GM12878 (cell line): ENCODE measurements at regions not wholly inside any gene's neighbourhood (a gene's known extent, or its start where the extent isn't known, plus 50 kb on each side); places are given as distances from the start of the nearest gene placed in this dataset.

Source experiments
- ATAC-seq: fragments of 200-7000 bp; cut with Tn5 transposase; 3 replicates; pipeline ENCODE4 v1.9.1; 2020; ENCODE audit warnings: mild to moderate bottlenecking, moderate library complexity
- BruUV-seq: library from RNA; stranded (reverse); fragments of 400-500 nt; replicated peaks from 2 replicates; lab custom pipeline; 2021; lab: Mats Ljungman, UMichigan
- CTCF ChIA-PET: fragments of 300-600 bp; sonication (Branson Sonifier 250); formaldehyde crosslinking; extraction: SDS; loops from one replicate; lab custom pipeline; 2021; ENCODE audit warnings: inconsistent platforms; lab: Yijun Ruan, JAX
- POLR2A ChIA-PET: fragments of 350-600 bp; formaldehyde crosslinking; extraction: SDS; loops from one replicate; lab custom pipeline; 2021; ENCODE audit warnings: inconsistent platforms; lab: Charles Lee
- RAD21 ChIA-PET: fragments of 300-600 bp; sonication (Branson Sonifier 250); formaldehyde crosslinking; loops from one replicate; lab custom pipeline; 2023; ENCODE audit warnings: antibody characterized with exemption; ENCODE audit not compliant: unreplicated experiment; lab: Charles Lee
- SMC1A ChIA-PET: fragments of 300-600 bp; sonication (Branson Sonifier 250); formaldehyde crosslinking; loops from one replicate; lab custom pipeline; 2023; ENCODE audit not compliant: unreplicated experiment, uncharacterized antibody; lab: Charles Lee
- DNase-seq: peaks from one replicate; pipeline ENCODE4 v3.0.0-alpha.2; 2011; ENCODE audit warnings: low read depth, low spot score
- FAIRE-seq: peaks from 3 replicates; lab custom pipeline; 2011; peaks lifted over from hg19 to GRCh38; lab: Jason Lieb, UNC
- H2AFZ ChIP-seq: 2 replicates; pipeline ENCODE4 v1.6.0; 2011; ENCODE audit warnings: low read depth, low read length, control low read depth; ENCODE audit not compliant: control insufficient read depth
- H3K27ac ChIP-seq: 2 replicates; pipeline ENCODE4 v1.5.1; 2011; ENCODE audit warnings: control low read depth; ENCODE audit not compliant: control insufficient read depth, insufficient read depth
- H3K27me3 ChIP-seq, 2 experiments: replicated peaks in 1 of 2; 2 replicates each; pipeline versions ENCODE4 v1.6.0 to v1.6.1; 2011; ENCODE audit warnings: low read length in 1 of 2; ENCODE audit not compliant: control insufficient read depth in 2 of 2, insufficient read depth in 2 of 2
- H3K36me3 ChIP-seq, 2 experiments: 2 replicates each; pipeline ENCODE4 v1.5.1; 2011; ENCODE audit warnings: low read length in 1 of 2; ENCODE audit not compliant: control insufficient read depth in 2 of 2, insufficient read depth in 2 of 2
- H3K4me1 ChIP-seq: 2 replicates; pipeline ENCODE4 v1.6.1; 2011; ENCODE audit warnings: mild to moderate bottlenecking, low read length, moderate library complexity, mixed read lengths; ENCODE audit not compliant: control insufficient read depth, insufficient read depth
- H3K4me2 ChIP-seq: 2 replicates; pipeline ENCODE4 v1.6.0; 2011; ENCODE audit warnings: control low read depth; ENCODE audit not compliant: control insufficient read depth, insufficient read depth
- H3K4me3 ChIP-seq: fragments of 200-600 bp; sonication (generic); 2 replicates; pipeline ENCODE4 v1.5.1; 2016
- H3K79me2 ChIP-seq: 2 replicates; pipeline ENCODE4 v1.6.0; 2011; ENCODE audit warnings: low read length; ENCODE audit not compliant: control insufficient read depth, insufficient read depth
- H3K9ac ChIP-seq: 2 replicates; pipeline ENCODE4 v1.8.0; 2011; ENCODE audit warnings: low read length, control low read depth, mixed read lengths; ENCODE audit not compliant: control insufficient read depth, insufficient read depth
- H3K9me3 ChIP-seq: replicated peaks from 3 replicates; pipeline ENCODE4 v1.5.1; 2011; ENCODE audit warnings: mild to moderate bottlenecking, low read length; ENCODE audit not compliant: control insufficient read depth, insufficient read depth
- H4K20me1 ChIP-seq: 2 replicates; pipeline ENCODE4 v1.6.0; 2011; ENCODE audit not compliant: control insufficient read depth, insufficient read depth
- HDAC2 ChIP-seq: fragments of 200-600 bp; sonication (generic); IDR thresholded peaks from 2 replicates; pipeline ENCODE4 v1.6.1; 2017
- LARP7 ChIP-seq: fragments of 450-650 bp; IDR thresholded peaks from 2 replicates; pipeline ENCODE4 v1.6.1; 2017; ENCODE audit warnings: mild to moderate bottlenecking
- MAX ChIP-seq: IDR thresholded peaks from 2 replicates; pipeline ENCODE4 v1.6.1; 2012; ENCODE audit warnings: low read depth, low read length, improper control_type of control experiment
- NBN ChIP-seq: fragments of 450-650 bp; IDR thresholded peaks from 2 replicates; pipeline ENCODE4 v1.6.1; 2016
- NR2C1 ChIP-seq: fragments of 450-650 bp; IDR thresholded peaks from 2 replicates; pipeline ENCODE4 v1.6.1; 2017; ENCODE audit warnings: antibody characterized with exemption, mild to moderate bottlenecking, moderate library complexity
- PAX5 ChIP-seq: IDR thresholded peaks from 2 replicates; pipeline ENCODE4 v1.6.1; 2011; ENCODE audit warnings: low read depth, low read length, borderline replicate concordance
- RB1 ChIP-seq: fragments of 450-650 bp; formaldehyde crosslinking; IDR thresholded peaks from 2 replicates; pipeline ENCODE4 v1.6.1; 2017; ENCODE audit warnings: mild to moderate bottlenecking, borderline replicate concordance
- WGBS: methylation state at CpG from one replicate; pipeline ENCODE4 v1.1.6; 2016; ENCODE audit warnings: low lambda C conversion rate; ENCODE audit not compliant: insufficient replicate concordance, insufficient coverage; ENCODE audit errors: missing lambda C conversion rate; 5-methylcytosine and 5-hydroxymethylcytosine counted together
- in situ Hi-C: fragments of 300-500 bp; cut with MboI; formaldehyde crosslinking; loops from 9 replicates; pipeline ENCODE4 v1.14.3; 2018; ENCODE audit warnings: mixed read lengths
- intact Hi-C: fragments of 100-400 bp; cut with micrococcal nuclease; formaldehyde crosslinking; loops from one replicate; pipeline ENCODE4 v1.14.2; 2022; ENCODE audit not compliant: unreplicated experiment
- TF ChIP-seq, protein P1 (sequence below): IDR thresholded peaks from 2 replicates; pipeline ENCODE4 v1.6.1; 2012; ENCODE audit warnings: mild to moderate bottlenecking, low read depth, low read length
- TF ChIP-seq, protein P2 (sequence below): fragments of 450-650 bp; IDR thresholded peaks from 2 replicates; pipeline ENCODE4 v1.6.1; 2018; ENCODE audit warnings: mild to moderate bottlenecking, low read depth, moderate library complexity; ENCODE audit not compliant: partially characterized antibody
- TF ChIP-seq, protein P3 (sequence below): fragments of 450-650 bp; IDR thresholded peaks from 2 replicates; pipeline ENCODE4 v1.6.1; 2016; ENCODE audit warnings: mild to moderate bottlenecking

DNA sequence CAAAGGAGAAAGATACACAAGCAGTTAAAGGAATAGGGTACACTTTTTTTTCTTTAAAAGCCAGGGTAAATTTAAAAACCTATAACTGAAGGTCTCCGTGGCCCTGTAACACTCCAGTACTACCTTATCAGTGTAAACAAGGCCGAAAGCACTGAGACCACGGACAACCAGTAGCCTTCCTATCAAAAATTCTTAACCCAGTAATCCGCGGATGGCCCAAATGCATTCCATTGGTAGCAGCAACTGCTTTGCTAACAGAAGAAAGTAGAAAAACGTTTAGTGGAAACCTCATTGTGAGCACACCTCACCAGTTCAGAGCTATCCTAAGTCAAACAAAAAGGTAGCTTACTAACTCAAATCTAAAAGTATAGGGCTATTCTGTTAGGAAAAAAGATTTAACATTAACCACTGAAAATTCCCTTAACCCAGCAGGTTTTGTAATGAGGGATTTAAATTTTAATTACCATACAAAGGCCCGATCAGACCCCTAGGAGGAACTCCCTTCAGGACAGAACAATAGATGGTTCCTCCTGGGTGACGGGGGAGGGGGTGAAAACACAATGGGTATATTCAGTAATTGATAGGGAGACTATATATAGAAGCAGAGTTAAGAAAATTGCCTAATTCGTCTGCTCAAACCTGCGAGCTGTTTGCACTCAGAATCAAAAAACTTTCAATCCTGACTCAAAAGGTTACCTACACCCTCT is 50.8 kb upstream of the CWC22 start:
- ChIA-PET RAD21 (interaction anchor here (1.3 kb wide), 1 partner anchor 54 kb away, joined by 4 read pairs; no protein-coding TSS in a partner anchor), SMC1A (no interaction called here), CTCF (interaction anchor here (0.8 kb wide), 1 partner anchor 185 kb away, joined by 3 read pairs; no protein-coding TSS in a partner anchor), POLR2A (no interaction called here)
- H3K4me2 ChIP-seq = no peak overlapping the region
- 42% methylated on average over 10 of the region's 10 CpGs for WGBS
- no peak overlapping the region for H3K27ac ChIP-seq
- no peak overlapping the region for H2AFZ ChIP-seq
- H3K9me3 ChIP-seq = no peaks in the 10 kb centered on the region
- TF ChIP-seq NR2C1 = no peak
- TF ChIP-seq LARP7 = no peak
- TF ChIP-seq, protein P1, sequence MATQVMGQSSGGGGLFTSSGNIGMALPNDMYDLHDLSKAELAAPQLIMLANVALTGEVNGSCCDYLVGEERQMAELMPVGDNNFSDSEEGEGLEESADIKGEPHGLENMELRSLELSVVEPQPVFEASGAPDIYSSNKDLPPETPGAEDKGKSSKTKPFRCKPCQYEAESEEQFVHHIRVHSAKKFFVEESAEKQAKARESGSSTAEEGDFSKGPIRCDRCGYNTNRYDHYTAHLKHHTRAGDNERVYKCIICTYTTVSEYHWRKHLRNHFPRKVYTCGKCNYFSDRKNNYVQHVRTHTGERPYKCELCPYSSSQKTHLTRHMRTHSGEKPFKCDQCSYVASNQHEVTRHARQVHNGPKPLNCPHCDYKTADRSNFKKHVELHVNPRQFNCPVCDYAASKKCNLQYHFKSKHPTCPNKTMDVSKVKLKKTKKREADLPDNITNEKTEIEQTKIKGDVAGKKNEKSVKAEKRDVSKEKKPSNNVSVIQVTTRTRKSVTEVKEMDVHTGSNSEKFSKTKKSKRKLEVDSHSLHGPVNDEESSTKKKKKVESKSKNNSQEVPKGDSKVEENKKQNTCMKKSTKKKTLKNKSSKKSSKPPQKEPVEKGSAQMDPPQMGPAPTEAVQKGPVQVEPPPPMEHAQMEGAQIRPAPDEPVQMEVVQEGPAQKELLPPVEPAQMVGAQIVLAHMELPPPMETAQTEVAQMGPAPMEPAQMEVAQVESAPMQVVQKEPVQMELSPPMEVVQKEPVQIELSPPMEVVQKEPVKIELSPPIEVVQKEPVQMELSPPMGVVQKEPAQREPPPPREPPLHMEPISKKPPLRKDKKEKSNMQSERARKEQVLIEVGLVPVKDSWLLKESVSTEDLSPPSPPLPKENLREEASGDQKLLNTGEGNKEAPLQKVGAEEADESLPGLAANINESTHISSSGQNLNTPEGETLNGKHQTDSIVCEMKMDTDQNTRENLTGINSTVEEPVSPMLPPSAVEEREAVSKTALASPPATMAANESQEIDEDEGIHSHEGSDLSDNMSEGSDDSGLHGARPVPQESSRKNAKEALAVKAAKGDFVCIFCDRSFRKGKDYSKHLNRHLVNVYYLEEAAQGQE = no peak
- no peak for TF ChIP-seq PAX5
- TF ChIP-seq RB1 = no peak
- no peak for TF ChIP-seq MAX
- no peak for TF ChIP-seq HDAC2
- no peak for TF ChIP-seq NBN
- TF ChIP-seq, protein P2, sequence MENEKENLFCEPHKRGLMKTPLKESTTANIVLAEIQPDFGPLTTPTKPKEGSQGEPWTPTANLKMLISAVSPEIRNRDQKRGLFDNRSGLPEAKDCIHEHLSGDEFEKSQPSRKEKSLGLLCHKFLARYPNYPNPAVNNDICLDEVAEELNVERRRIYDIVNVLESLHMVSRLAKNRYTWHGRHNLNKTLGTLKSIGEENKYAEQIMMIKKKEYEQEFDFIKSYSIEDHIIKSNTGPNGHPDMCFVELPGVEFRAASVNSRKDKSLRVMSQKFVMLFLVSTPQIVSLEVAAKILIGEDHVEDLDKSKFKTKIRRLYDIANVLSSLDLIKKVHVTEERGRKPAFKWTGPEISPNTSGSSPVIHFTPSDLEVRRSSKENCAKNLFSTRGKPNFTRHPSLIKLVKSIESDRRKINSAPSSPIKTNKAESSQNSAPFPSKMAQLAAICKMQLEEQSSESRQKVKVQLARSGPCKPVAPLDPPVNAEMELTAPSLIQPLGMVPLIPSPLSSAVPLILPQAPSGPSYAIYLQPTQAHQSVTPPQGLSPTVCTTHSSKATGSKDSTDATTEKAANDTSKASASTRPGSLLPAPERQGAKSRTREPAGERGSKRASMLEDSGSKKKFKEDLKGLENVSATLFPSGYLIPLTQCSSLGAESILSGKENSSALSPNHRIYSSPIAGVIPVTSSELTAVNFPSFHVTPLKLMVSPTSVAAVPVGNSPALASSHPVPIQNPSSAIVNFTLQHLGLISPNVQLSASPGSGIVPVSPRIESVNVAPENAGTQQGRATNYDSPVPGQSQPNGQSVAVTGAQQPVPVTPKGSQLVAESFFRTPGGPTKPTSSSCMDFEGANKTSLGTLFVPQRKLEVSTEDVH = no peak
- TF ChIP-seq, protein P3, sequence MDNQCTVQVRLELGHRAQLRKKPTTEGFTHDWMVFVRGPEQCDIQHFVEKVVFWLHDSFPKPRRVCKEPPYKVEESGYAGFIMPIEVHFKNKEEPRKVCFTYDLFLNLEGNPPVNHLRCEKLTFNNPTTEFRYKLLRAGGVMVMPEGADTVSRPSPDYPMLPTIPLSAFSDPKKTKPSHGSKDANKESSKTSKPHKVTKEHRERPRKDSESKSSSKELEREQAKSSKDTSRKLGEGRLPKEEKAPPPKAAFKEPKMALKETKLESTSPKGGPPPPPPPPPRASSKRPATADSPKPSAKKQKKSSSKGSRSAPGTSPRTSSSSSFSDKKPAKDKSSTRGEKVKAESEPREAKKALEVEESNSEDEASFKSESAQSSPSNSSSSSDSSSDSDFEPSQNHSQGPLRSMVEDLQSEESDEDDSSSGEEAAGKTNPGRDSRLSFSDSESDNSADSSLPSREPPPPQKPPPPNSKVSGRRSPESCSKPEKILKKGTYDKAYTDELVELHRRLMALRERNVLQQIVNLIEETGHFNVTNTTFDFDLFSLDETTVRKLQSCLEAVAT = no peak
- H3K79me2 ChIP-seq = no peaks in the 10 kb centered on the region
- FAIRE-seq (no peak), DNase-seq (no peak), ATAC-seq (no peak)
- intact Hi-C loops (no loop called here), in situ Hi-C loops (no loop called here)
- H3K9ac ChIP-seq = no peak overlapping the region
- BruUV-seq = no TSS peak
- H3K27me3 ChIP-seq = no peaks in the 10 kb centered on the region; a peak in 1 of 4 replicates
- no peak overlapping the region for H3K4me3 ChIP-seq
- no peaks in the 10 kb centered on the region for H3K36me3 ChIP-seq
- H4K20me1 ChIP-seq = no peaks in the 10 kb centered on the region
- H3K4me1 ChIP-seq = no peaks in the 10 kb centered on the region
